Neural crest cell (in vitro differentiated cells): ENCODE measurements at regions not wholly inside any gene's neighbourhood (a gene's known extent, or its start where the extent isn't known, plus 50 kb on each side); places are given as distances from the start of the nearest gene placed in this dataset.
"Not testable (repeated sequence)": the region's sequence is repeated elsewhere in the genome, so short reads cannot be mapped to it uniquely, and the experiment has no call there.

Experiments used
- DNase-seq: peaks from one replicate; pipeline ENCODE4 v3.0.0; 2021; ENCODE audit warnings: low read depth, mixed read lengths, low spot score
- H3K27ac Mint-ChIP-seq: one replicate; pipeline ENCODE4 v1.8.0; 2021; ENCODE audit warnings: mild to moderate bottlenecking, mixed read lengths; ENCODE audit not compliant: unreplicated experiment
- H3K27me3 Mint-ChIP-seq: 2 replicates; pipeline ENCODE4 v1.8.0; 2021; ENCODE audit warnings: low read depth, mild to moderate bottlenecking, mixed read lengths
- H3K36me3 Mint-ChIP-seq: 2 replicates; pipeline ENCODE4 v1.8.0; 2021; ENCODE audit warnings: low read depth, mild to moderate bottlenecking, mixed read lengths
- H3K4me1 Mint-ChIP-seq: 2 replicates; pipeline ENCODE4 v1.8.0; 2021; ENCODE audit warnings: mixed read lengths
- H3K4me3 Mint-ChIP-seq: one replicate; pipeline ENCODE4 v1.8.0; 2021; ENCODE audit warnings: mild to moderate bottlenecking, mixed read lengths
- H3K9me3 Mint-ChIP-seq: 2 replicates; pipeline ENCODE4 v1.8.0; 2021; ENCODE audit warnings: mixed read lengths
- TF ChIP-seq, protein P1 (sequence below): fragments of 200-600 bp; sonication (generic); conservative IDR thresholded peaks from 2 replicates; pipeline ENCODE4 v1.5.0; 2021; ENCODE audit warnings: antibody characterized with exemption, mild to moderate bottlenecking

DNA sequence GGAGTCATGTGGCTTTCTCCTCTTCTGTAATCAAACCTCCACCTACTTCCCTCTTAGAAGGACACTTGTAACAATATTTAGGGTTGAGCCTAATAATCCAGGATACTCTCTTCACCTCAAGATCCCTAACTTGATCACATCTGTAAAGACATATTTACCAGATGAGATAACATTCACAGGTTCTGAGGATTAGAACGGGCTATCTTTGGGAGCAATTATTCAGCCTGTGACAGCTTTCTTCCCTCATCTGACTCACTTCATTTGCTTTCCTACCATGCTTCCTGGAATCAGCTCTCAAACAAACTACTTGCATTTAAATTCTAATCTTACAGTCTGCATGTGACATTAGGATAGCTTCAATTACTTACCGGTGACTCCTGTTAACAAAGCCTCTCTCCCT, 133.5 kb upstream of the NDST3 start:
- Mint-ChIP-seq H3K4me3 (no peak overlapping the region), H3K27ac (no peak overlapping the region), H3K9me3 (peaks cover 4% of the 10 kb centered on the region), H3K36me3 (peaks cover 4% of the 10 kb centered on the region), H3K27me3 (no peaks in the 10 kb centered on the region), H3K4me1 (no peaks in the 10 kb centered on the region)
- TF ChIP-seq, protein P1, sequence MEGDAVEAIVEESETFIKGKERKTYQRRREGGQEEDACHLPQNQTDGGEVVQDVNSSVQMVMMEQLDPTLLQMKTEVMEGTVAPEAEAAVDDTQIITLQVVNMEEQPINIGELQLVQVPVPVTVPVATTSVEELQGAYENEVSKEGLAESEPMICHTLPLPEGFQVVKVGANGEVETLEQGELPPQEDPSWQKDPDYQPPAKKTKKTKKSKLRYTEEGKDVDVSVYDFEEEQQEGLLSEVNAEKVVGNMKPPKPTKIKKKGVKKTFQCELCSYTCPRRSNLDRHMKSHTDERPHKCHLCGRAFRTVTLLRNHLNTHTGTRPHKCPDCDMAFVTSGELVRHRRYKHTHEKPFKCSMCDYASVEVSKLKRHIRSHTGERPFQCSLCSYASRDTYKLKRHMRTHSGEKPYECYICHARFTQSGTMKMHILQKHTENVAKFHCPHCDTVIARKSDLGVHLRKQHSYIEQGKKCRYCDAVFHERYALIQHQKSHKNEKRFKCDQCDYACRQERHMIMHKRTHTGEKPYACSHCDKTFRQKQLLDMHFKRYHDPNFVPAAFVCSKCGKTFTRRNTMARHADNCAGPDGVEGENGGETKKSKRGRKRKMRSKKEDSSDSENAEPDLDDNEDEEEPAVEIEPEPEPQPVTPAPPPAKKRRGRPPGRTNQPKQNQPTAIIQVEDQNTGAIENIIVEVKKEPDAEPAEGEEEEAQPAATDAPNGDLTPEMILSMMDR: no peak
- DNase-seq: no peak

DNA sequence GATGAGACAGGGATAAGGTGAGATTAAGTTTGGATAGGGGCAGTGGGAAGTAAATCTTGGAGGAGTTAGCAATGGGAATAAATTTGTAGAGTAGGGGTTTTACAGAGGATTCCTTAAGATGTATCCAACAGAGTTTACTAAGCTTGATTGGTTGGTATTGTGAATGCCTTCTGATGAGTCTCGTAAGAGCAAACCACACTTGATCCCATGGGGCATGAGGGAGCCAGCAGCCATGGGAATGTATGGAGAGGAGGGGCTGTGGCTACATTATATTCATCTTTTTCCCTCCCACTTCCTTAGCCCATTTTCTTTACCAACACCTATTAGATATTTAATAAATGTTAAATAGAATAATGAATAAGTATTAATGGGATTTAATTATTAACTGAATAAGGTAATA, 126.6 kb upstream of the NDST3 start:
- no peak overlapping the region for H3K27ac Mint-ChIP-seq
- no peaks in the 10 kb centered on the region for H3K36me3 Mint-ChIP-seq
- H3K4me3 Mint-ChIP-seq: no peak overlapping the region
- H3K27me3 Mint-ChIP-seq: no peaks in the 10 kb centered on the region
- peaks cover 5% of the 10 kb centered on the region for H3K9me3 Mint-ChIP-seq
- TF ChIP-seq, protein P1: no peak
- no peak for DNase-seq
- peaks cover 6% of the 10 kb centered on the region for H3K4me1 Mint-ChIP-seq

DNA sequence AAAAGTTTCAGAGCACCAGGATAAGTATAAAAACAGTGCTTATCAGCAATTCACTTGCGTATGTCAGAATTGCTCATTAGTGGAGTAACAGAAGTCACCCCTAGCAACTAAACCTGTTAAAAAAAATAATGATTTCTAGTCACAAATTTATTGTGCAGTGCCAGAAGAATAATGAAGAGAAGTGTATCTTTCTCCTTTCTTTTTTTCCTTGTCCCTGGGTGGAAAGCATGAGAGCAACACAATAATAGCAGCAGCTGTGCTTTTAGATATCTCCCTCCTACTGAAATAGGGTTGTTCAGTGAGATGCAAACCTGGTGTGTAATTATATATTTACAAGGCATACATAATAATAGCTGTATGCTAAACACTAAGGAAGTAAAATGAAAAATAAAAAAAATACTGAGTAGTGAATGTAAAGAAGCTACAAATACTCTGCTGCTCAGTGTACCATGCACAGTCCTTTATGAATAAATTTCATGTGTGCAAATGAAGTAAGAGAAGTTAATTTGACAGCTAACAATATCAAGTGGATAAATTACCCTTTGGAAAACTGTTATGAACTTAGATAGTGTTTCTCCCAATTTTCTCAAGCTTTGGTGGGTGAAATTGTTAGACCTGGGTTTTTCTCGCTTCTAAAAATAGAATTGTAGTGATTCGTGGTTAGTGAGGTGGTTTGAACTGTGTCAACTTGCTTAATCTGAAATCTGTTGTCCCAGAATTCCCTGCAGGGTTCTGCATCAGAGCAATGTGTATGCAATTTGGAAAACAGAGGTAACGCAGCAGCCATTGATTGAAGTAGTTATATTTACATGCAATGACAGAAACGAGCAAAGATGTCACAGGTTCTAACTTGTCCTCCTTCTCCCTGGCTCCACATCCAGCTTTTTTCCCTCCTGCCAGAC, 125.7 kb upstream of the NDST3 start:
- Mint-ChIP-seq H3K9me3 (peaks cover 10% of the 10 kb centered on the region), H3K27ac (no peak overlapping the region), H3K27me3 (no peaks in the 10 kb centered on the region), H3K4me1 (peaks cover 6% of the 10 kb centered on the region), H3K36me3 (no peaks in the 10 kb centered on the region), H3K4me3 (no peak overlapping the region)
- TF ChIP-seq, protein P1: no peak
- DNase-seq: no peak

DNA sequence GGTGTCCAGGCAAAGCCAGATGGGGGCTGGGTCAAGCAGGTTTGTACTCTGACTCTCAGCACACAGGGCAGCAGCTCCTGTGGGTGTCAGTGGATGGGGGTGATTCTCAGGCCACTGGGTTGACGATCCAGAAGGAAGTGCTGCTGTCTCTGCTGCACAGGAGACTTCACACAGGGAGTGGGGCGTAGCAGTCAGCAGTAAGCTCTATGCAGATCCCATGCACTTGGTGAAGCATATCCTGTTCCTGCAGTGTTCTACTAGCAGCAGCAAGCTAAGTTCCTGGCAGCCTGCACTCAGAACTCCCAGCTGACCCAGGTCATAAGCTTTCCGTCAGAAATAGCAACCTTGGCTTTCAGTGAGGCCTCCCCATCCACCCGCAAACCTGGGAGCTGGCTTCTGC, 117.6 kb upstream of the NDST3 start:
- DNase-seq: no peak
- TF ChIP-seq, protein P1: no peak
- Mint-ChIP-seq H3K9me3 (peaks cover 15% of the 10 kb centered on the region), H3K27me3 (no peaks in the 10 kb centered on the region), H3K4me1 (no peaks in the 10 kb centered on the region), H3K4me3 (no peak overlapping the region), H3K27ac (no peak overlapping the region), H3K36me3 (peaks cover 4% of the 10 kb centered on the region)

DNA sequence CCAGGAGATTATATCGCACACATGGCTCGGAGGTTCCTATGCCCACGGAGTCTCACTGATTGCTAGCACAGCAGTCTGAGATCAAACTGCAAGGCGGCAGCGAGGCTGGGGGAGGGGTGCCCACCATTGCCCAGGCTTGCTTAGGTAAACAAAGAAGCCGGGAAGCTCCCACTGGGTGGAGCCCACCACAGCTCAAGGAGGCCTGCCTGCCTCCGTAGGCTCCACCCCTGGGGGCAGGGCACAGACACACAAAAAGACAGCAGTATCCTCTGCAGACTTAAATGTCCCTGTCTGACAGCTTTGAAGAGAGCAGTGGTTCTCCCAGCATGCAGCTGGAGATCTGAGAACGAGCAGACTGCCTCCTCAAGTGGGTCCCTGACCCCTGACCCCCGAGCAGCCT, 112.0 kb upstream of the NDST3 start:
- H3K27me3 Mint-ChIP-seq, H3K27ac Mint-ChIP-seq, H3K36me3 Mint-ChIP-seq, H3K4me1 Mint-ChIP-seq, H3K9me3 Mint-ChIP-seq, DNase-seq, H3K4me3 Mint-ChIP-seq: not testable (repeated sequence)

DNA sequence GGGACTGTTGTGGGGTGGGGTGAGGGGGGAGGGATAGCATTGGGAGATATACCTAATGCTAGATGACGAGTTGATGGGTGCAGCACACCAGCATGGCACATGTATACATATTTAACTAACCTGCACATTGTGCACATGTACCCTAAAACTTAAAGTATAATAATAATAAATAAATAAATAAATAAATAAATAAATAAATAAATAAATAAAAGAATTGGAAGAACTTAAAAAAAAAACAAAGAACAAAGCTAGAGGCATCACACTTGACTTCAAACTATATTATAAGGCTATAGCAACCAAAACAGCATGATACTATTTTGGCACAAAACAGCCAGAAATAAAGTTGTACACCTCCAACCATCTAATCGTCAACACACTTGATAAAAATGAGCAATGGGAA, 106.5 kb upstream of the NDST3 start:
- not testable (repeated sequence) for H3K9me3 Mint-ChIP-seq, H3K4me3 Mint-ChIP-seq, DNase-seq, H3K4me1 Mint-ChIP-seq, H3K27me3 Mint-ChIP-seq, H3K27ac Mint-ChIP-seq, H3K36me3 Mint-ChIP-seq
